Ovary (tissue), 3 donors: ENCODE measurements at regions not wholly inside any gene's neighbourhood (a gene's known extent, or its start where the extent isn't known, plus 50 kb on each side); places are given as distances from the start of the nearest gene placed in this dataset.

Experiments
- POLR2A ChIP-seq: fragments of 450-650 bp; IDR thresholded peaks from one replicate; pipeline ENCODE4 v1.6.1; 2017; ENCODE audit warnings: antibody characterized with exemption, mild to moderate bottlenecking, moderate library complexity
- TF ChIP-seq, protein P1 (sequence below), 3 donors: fragments of 450-650 bp in 2 of 3; fragments of 200-600 bp in 1 of 3; IDR thresholded peaks; one replicate each; pipeline versions ENCODE4 v1.5.1 to v1.8.0; 2016 to 2022; ENCODE audit warnings: antibody characterized with exemption in 3 of 3, mild to moderate bottlenecking in 1 of 3
- donor health status: DM: no; HTN: no; CAD: no.

GRCh38 chr14:98888281-98888680 lies 383.7 kb downstream of the BCL11B start:
- TF ChIP-seq POLR2A: no peak
- TF ChIP-seq, protein P1, sequence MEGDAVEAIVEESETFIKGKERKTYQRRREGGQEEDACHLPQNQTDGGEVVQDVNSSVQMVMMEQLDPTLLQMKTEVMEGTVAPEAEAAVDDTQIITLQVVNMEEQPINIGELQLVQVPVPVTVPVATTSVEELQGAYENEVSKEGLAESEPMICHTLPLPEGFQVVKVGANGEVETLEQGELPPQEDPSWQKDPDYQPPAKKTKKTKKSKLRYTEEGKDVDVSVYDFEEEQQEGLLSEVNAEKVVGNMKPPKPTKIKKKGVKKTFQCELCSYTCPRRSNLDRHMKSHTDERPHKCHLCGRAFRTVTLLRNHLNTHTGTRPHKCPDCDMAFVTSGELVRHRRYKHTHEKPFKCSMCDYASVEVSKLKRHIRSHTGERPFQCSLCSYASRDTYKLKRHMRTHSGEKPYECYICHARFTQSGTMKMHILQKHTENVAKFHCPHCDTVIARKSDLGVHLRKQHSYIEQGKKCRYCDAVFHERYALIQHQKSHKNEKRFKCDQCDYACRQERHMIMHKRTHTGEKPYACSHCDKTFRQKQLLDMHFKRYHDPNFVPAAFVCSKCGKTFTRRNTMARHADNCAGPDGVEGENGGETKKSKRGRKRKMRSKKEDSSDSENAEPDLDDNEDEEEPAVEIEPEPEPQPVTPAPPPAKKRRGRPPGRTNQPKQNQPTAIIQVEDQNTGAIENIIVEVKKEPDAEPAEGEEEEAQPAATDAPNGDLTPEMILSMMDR (IDR thresholded peaks at IDR 0.05): no peak
